Stimulated activated CD4-positive, alpha-beta T cell treated with anti-CD3 and anti-CD28 coated beads, TNF-alpha, amount 100 ng/mL, for 24 hours (primary cell): ENCODE measurements at regions not wholly inside any gene's neighbourhood (a gene's known extent, or its start where the extent isn't known, plus 50 kb on each side); places are given as distances from the start of the nearest gene placed in this dataset.
"Not testable (repeated sequence)": the region's sequence is repeated elsewhere in the genome, so short reads cannot be mapped to it uniquely, and the experiment has no call there.

ENCODE experiments used
- DNase-seq, 3 experiments: peaks; one replicate each; pipeline ENCODE4 v3.0.0-alpha.2; 2020; ENCODE audit warnings: low read depth in 3 of 3

DNA sequence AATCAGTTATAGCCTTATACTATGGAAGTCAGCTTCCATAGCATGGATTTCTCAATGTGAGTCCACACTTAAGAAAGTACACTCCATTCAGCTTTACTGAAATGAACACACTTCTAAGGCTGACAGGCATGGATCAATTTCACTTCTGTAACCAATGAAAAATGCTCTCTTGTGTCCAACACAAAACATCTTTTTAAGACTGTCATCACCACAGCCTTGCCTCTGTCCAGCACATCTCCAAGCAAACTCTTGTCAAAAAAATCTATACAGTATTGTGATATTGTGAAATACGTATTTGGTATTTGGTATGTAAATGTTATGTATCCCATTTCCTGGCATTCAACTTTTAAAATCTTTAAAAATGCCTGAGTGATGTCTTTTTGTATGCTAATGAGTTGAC lies 208.7 kb downstream of the RAP2B start:
- no peak for DNase-seq

- no peak for DNase-seq
Measured at GRCh38 chr3:153372326-153372725, 210.3 kb downstream of the RAP2B start.

GRCh38 chr3:153373606-153374005 lies 211.6 kb downstream of the RAP2B start:
- DNase-seq: no peak

DNA sequence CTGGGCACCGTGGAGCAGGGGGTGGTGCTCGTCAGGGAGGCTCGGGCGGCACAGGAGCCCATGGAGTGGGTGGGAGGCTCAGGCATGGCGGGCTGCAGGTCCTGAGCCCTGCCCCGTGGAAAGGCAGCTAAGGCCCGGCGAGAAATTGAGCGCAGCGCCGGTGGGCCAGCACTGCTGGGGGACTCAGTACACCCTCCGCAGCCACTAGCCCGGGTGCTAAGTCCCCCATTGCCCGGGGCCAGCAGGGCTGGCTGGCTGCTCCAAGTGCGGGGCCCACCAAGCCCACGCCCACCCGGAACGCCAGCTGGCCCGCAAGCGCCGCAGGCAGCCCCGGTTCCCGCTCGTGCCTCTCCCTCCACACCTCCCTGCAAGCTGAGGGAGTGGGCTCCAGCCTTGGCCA lies 216.3 kb downstream of the RAP2B start:
- not testable (repeated sequence) for DNase-seq

GRCh38 chr3:153379516-153379915 lies 217.5 kb downstream of the RAP2B start:
- DNase-seq: no peak

GRCh38 chr3:153385343-153385742 lies 223.3 kb downstream of the RAP2B start:
- DNase-seq: no peak

DNA sequence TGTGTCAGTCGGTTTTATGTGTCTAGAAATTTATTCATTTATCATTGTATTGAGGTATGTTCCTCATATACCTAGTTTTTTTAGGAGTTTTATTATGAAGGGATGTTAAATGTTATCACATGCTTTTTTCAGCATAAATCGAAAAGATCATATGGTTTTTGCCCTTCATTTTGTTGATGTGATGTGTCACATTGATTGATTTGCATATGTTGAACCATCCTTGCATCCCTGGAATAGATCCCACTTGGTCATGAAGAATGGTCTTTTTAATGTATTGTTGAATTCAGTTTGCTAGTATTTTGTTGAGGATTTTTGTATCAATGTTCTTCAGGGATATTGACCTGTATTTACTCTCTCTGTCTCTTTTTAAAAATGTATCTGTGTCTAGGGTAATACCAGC lies 230.3 kb downstream of the RAP2B start:
- no peak for DNase-seq

- DNase-seq: no peak
Measured at GRCh38 chr3:153394017-153394416, 232.0 kb downstream of the RAP2B start.

DNA sequence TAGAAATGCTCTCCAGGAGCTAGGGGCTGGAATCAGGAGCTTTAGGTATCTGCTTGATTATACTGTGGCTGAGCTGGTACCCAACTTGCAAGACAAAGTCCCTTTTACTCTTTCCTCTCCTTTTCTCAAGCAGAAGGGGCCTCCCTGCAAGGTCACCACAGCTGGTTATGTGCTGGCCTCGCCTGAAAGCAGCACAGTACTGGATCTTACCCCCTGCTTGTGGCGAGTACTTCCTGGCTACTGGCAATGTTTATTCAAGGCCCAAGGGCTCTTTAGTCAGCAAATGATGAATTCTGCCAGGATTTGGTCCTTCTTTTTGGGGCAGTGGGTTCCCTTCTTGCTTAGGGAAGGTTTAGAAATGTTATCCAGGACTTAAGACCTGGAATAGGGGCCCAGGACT lies 234.6 kb downstream of the RAP2B start:
- DNase-seq: no peak

DNA sequence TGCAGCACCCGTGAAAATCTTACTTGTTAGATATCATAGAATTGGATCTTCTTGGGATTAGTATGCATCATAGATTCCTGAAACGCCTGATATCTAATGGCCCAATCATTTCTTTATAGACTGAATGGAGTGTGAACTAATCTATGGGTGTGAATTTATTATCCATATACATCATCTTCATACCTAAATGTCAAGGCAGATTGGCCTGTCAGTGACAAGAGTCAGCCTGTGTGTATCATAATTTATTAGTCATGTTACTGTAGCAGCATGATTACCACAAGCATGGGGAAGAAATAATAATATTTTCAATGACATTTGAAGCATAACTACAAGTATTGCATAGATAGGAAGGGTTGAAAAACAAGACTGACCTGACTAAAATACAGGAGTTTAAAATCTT lies 235.8 kb downstream of the RAP2B start:
- no peak for DNase-seq

DNA sequence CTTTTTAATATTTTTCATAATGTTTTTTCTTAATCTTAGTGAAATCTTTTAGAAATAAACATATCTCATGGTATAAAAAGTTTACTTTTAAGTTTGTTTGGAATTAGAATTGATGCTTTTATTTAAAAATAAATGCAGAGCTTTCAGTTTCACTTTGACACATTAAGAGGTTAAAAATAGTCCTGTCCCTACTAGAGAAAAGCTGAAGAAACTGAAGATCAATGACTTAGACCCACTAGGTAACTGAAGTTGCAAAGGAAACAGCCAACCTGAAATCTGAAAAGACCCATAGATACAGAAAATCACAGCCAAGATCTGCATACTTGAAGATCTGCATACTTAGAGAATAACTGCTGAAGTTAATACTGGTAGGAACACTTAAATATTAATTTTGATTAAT lies 237.6 kb downstream of the RAP2B start:
- DNase-seq: no peak

DNA sequence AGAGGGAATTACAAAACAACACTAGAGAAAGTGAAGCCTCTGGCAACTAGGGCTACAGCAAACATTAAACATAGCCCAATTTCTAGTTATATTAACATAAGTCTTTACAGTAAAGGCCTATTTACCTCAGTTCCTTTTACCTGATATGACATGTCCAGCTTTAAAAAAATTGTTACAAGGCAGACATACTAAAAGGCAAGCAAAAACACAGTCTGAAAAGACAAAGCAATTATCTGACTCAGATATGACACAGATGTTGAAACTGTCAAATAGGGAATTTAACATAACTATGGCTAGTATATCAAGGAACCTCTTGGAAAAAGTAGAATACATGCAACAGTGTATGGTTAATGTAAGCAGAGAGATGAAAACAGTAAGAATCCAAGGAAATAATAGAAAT lies 238.6 kb downstream of the RAP2B start:
- DNase-seq: no peak

DNA sequence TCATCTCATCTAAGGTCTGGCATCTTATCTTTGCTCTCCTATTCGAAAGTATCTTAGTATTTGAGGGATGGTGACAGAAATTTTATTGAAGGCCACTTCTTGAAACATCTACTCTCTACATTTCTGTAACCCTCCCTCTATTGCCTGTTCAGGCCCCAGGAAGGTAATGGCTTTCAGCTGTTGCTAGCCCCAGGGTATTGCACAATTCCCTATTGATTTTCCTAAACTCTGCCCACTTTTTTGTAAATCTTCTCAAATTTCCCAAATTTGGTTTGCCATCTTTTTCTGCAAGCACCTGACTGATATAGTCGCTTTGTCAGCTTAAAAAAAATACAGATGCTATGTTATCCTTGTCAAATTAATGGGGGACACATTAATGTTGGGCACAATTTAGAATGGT lies 242.1 kb downstream of the RAP2B start:
- DNase-seq: no peak

GRCh38 chr3:153405320-153405719 lies 243.3 kb downstream of the RAP2B start:
- DNase-seq: not testable (repeated sequence)

- DNase-seq: no peak
Measured at GRCh38 chr3:153410517-153410916, 248.5 kb downstream of the RAP2B start.

DNA sequence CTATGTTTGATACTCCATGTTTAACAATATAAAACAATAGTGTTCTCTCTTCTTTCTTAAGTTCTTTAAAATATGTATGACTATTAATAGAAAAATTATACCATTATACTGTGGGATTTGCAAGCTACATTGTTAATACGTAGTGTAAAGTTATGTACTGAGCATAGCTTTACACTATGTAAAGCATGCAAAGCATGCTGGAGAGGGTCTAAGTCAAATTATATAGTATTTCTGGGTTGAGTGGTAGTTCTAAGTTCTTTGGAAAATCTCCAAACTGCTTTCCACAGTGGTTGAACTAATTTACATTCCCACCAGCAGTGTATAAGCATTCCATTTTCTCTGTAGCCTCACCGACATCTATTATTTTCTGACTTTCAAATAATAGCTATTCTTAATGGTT lies 253.0 kb downstream of the RAP2B start:
- no peak for DNase-seq

GRCh38 chr3:153422314-153422713 lies 260.3 kb downstream of the RAP2B start:
- no peak for DNase-seq

DNA sequence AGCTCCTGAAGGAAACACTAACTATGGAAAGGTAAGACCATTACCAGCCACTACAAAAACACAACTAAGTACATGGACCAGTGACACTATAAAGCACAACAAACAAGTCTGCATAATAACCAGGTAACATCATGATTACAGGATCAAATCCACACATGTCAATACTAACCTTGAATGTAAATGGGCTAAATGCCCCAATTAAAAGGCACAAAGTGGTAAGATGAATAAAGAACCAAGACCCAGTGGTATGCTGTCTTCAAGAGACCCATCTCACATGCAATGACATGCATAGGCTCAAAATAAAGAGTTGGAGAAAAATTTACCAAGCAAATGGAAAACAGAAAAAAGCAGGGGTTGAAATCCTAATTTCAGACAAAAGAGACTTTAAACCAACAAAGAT lies 261.8 kb downstream of the RAP2B start:
- DNase-seq: not testable (repeated sequence)

GRCh38 chr3:153426344-153426743 lies 264.3 kb downstream of the RAP2B start:
- no peak for DNase-seq

- DNase-seq: no peak
Measured at GRCh38 chr3:153426803-153427202, 264.8 kb downstream of the RAP2B start.

- DNase-seq: no peak
Measured at GRCh38 chr3:153429821-153430220, 267.8 kb downstream of the RAP2B start.

DNA sequence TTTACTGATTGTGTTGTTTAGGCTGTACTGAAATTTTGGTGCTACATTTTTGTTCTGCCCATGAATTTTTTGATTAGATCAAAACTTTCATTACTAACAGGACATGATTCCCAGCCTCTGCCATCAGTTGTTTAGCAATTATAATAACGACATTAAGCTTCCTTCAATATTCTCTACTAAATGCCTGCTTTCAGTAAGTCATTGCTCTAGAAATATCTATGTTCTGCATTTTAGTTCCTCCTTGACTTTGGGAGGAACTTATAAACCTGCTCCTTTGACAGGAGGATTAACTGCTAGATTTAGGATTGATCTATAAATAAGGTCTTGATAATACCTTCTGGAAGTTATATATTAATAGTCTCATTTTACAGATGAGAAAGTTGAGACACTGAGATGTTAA lies 269.1 kb downstream of the RAP2B start:
- no peak for DNase-seq

DNA sequence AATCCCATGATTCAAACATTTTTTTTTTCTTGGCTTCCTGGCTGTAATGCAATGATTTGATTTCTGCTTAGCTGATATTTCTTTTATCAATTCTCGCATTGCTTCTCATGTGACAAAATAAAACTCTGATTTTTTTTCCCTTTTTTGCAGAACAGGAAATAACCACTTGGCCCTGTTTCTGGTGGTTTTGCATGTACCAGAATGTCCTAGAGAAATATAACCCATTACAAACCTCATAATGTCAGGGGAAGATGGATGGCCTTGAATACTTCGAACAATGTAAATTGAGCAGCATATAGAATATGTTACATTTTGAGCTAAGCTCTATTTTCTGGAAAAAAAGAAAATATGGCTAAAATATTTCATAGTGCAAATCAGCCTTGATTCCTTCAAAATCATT lies 275.6 kb downstream of the RAP2B start:
- DNase-seq: no peak

DNA sequence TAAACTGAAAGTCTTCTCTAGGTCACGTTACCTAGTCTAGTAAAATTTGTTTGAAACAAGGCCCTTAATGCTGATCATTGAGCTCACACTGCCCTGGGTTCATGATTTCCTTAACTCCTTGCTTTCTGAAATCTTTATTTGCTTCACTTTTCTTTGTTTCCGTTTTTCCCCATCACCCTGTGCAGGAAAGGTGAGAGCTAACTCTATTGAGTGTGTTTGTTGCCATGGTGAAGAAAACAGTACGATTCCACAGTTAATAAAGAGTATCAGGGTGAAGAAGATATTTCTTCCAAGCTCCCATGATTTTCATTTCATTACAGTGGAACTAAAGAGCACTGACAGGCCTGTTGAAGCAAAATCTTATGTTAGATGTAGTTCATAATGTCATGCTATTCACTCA lies 276.2 kb downstream of the RAP2B start:
- no peak for DNase-seq

- DNase-seq: no peak
Measured at GRCh38 chr3:153439780-153440179, 277.8 kb downstream of the RAP2B start.
